ENCODE measurements at regions not wholly inside any gene's neighbourhood (a gene's known extent, or its start where the extent isn't known, plus 50 kb on each side); places are given as distances from the start of the nearest gene placed in this dataset.

GRCh38 chr16:66162821-66163220 is 203.7 kb upstream of the CDH5 start:
- no peak overlapping the region for H3K4me3 ChIP-seq (ENCODE audit: extremely low read depth in 1 of 4, insufficient read depth in 2 of 4, low read depth in 3 of 4, low read length in 4 of 4)
- H3K79me2 ChIP-seq (ENCODE audit: control insufficient read depth in 1 of 2, insufficient read depth in 2 of 2, low read length in 2 of 2) = no peaks in the 10 kb centered on the region
- WGBS, 2 experiments (ENCODE audit: extremely low coverage in 1 of 2, insufficient coverage in 1 of 2, insufficient read length in 1 of 2, insufficient replicate concordance in 2 of 2, low coverage in 1 of 2, low lambda C conversion rate in 2 of 2, missing lambda C conversion rate in 1 of 2) = 97% methylated on average over 5 of the region's 5 CpGs; no CpG with 5 or more reads in 1 of the 2 experiments
- no peaks in the 10 kb centered on the region for H3K4me1 ChIP-seq (replicated peaks in 1 of 4; ENCODE audit: control insufficient read depth in 3 of 4, insufficient read depth in 4 of 4, low read length in 3 of 4)
- no peak overlapping the region for H3K27ac ChIP-seq (ENCODE audit: low read depth, low read length)
- H2BK12ac ChIP-seq (ENCODE audit: low read depth, low read length) = no peak overlapping the region
- no peak overlapping the region for H2BK5ac ChIP-seq (ENCODE audit: low read depth, low read length)
- H4K8ac ChIP-seq (ENCODE audit: extremely low read depth, insufficient read depth, low read length) = no peak overlapping the region
- no peaks in the 10 kb centered on the region; a peak in 1 of 7 replicates for H3K27me3 ChIP-seq (replicated peaks in 1 of 4; ENCODE audit: control insufficient read depth in 3 of 4, extremely low read depth in 1 of 4, insufficient read depth in 3 of 4, low read length in 3 of 4)
- no peak overlapping the region for H4K5ac ChIP-seq (ENCODE audit: insufficient read length, low read depth, low read length)
- H3K14ac ChIP-seq (ENCODE audit: insufficient read length) = no peak overlapping the region
- no peak overlapping the region for H3K56ac ChIP-seq (replicated peaks; ENCODE audit: insufficient read length, low read depth, low read length)
- H3K36me3 ChIP-seq (ENCODE audit: control insufficient read depth in 2 of 4, insufficient read depth in 4 of 4, low read length in 3 of 4) = no peaks in the 10 kb centered on the region
- no peaks in the 10 kb centered on the region for H3K79me1 ChIP-seq (ENCODE audit: low read depth, low read length)
- H2BK120ac ChIP-seq (replicated peaks; ENCODE audit: low read depth, low read length) = no peak overlapping the region
- no peaks in the 10 kb centered on the region for H3K23me2 ChIP-seq (ENCODE audit: low read depth, low read length)
- no peak for FAIRE-seq
- H2BK15ac ChIP-seq (ENCODE audit: low read length) = no peak overlapping the region
- no peak overlapping the region for H3K9ac ChIP-seq (replicated peaks in 1 of 4; ENCODE audit: extremely low read depth in 1 of 4, low read depth in 3 of 4, low read length in 3 of 4)
- H4K91ac ChIP-seq (replicated peaks; ENCODE audit: insufficient read length, low read length) = no peak overlapping the region
- DNase-seq (ENCODE audit: low read depth in 1 of 2, low spot score in 2 of 2) = no peak
- H3K9me3 ChIP-seq (ENCODE audit: insufficient read depth in 2 of 2, low read depth in 1 of 2, low read length in 1 of 2) = no peaks in the 10 kb centered on the region; a peak in 1 of 4 replicates
- no peak overlapping the region for H3K4ac ChIP-seq (replicated peaks; ENCODE audit: insufficient read length, low read depth, low read length)
- no peak overlapping the region for H2BK20ac ChIP-seq (ENCODE audit: low read length)
- POLR2A ChIA-PET (ENCODE audit: partially characterized antibody) = interaction anchor here (0.7 kb wide), 1 partner anchor 60 kb away, joined by 3 read pairs; no protein-coding TSS in a partner anchor
- H4K20me1 ChIP-seq (replicated peaks in 1 of 2; ENCODE audit: control insufficient read depth in 1 of 2, insufficient read depth in 2 of 2, low read length in 2 of 2) = no peaks in the 10 kb centered on the region
- CTCF ChIA-PET (ENCODE audit: partially characterized antibody) = interaction anchor here (0.6 to 1.5 kb wide), 3 partner anchors 12 to 191 kb away, joined by 3 to 6 read pairs (median 4); no protein-coding TSS in a partner anchor
- H2AK5ac ChIP-seq (ENCODE audit: low read depth, low read length) = no peak overlapping the region
- no peak overlapping the region for H3K23ac ChIP-seq (ENCODE audit: insufficient read length)
- H3K4me2 ChIP-seq (ENCODE audit: insufficient read depth in 1 of 2, low read depth in 2 of 2, low read length in 2 of 2) = no peak overlapping the region
- no peak overlapping the region for H2AFZ ChIP-seq (ENCODE audit: low read length)
- H3K18ac ChIP-seq (ENCODE audit: extremely low read depth, low read length) = no peak overlapping the region
- no peak for TF ChIP-seq MAFK (IDR thresholded peaks at IDR 0.05; ENCODE audit: low read depth, low read length)
- no peak for TF ChIP-seq ASH2L (IDR thresholded peaks at IDR 0.05; ENCODE audit: low read length)
- TF ChIP-seq BCL11A (IDR thresholded peaks at IDR 0.05; ENCODE audit: low read depth in 2 of 2, low read length in 2 of 2) = no peak
- TF ChIP-seq SIRT6 (IDR thresholded peaks at IDR 0.05; ENCODE audit: low read length) = no peak
- no peak for TF ChIP-seq SIX5 (IDR thresholded peaks at IDR 0.05; ENCODE audit: low read depth, low read length)
- TF ChIP-seq CTCF (IDR thresholded peaks at IDR 0.05; ENCODE audit: control extremely low read depth in 1 of 3, insufficient read depth in 1 of 3, low read depth in 1 of 3, low read length in 3 of 3) = no peak
- no peak for TF ChIP-seq NRF1 (IDR thresholded peaks at IDR 0.05; ENCODE audit: low read depth, low read length)
- TF ChIP-seq TAF1 (IDR thresholded peaks at IDR 0.05; ENCODE audit: low read depth, low read length) = no peak
- TF ChIP-seq FOSL1 (IDR thresholded peaks at IDR 0.05; ENCODE audit: insufficient read depth, low read depth, low read length) = no peak
- TF ChIP-seq RNF2 (IDR thresholded peaks at IDR 0.05; ENCODE audit: borderline replicate concordance, low read depth, low read length, missing control alignments, poor library complexity, severe bottlenecking) = no peak
- no peak for TF ChIP-seq GABPA (IDR thresholded peaks at IDR 0.05; ENCODE audit: borderline replicate concordance, insufficient read depth, low read length)
- no peak for TF ChIP-seq SIN3A (conservative IDR thresholded peaks at IDR 0.05 in 1 of 2, IDR thresholded peaks at IDR 0.05 in 1 of 2; ENCODE audit: low read depth in 1 of 2, low read length in 2 of 2)

Data from H1 (cell line).